ENCODE measurements at regions not wholly inside any gene's neighbourhood (a gene's known extent, or its start where the extent isn't known, plus 50 kb on each side); places are given as distances from the start of the nearest gene placed in this dataset.

GRCh38 chr1:195941314-195941713 is 666.9 kb downstream of the KCNT2 start:
- Histone ChIP-seq H3K9ac (ENCODE audit: low read depth, low read length, poor library complexity, severe bottlenecking) (no peak overlapping the region), H3K4me2 (ENCODE audit: low read depth, low read length, poor library complexity, severe bottlenecking) (no peak overlapping the region), H4K20me1 (ENCODE audit: insufficient read depth, low read length, poor library complexity, severe bottlenecking) (no peaks in the 10 kb centered on the region), H3K4me3 (ENCODE audit: low read length, poor library complexity, severe bottlenecking) (no peak overlapping the region), H3K79me2 (ENCODE audit: insufficient read depth, low read length) (no peaks in the 10 kb centered on the region), H3K4me1 (ENCODE audit: insufficient read depth, low read length, poor library complexity, severe bottlenecking) (no peaks in the 10 kb centered on the region), H2AFZ (ENCODE audit: low read length) (no peak overlapping the region), H3K9me3 (ENCODE audit: insufficient read depth, low read depth, low read length) (no peaks in the 10 kb centered on the region), H3K27me3 (ENCODE audit: insufficient read depth, low read length, poor library complexity, severe bottlenecking) (no peaks in the 10 kb centered on the region), H3K36me3 (ENCODE audit: insufficient read depth, low read length) (no peaks in the 10 kb centered on the region), H3K9me2 (replicated peaks; ENCODE audit: low read depth, low read length) (no peaks in the 10 kb centered on the region), H3F3A (ENCODE audit: low read depth) (no peaks in the 10 kb centered on the region)
- TF ChIP-seq EZH2phosphoT487 (IDR thresholded peaks at IDR 0.05; ENCODE audit: borderline replicate concordance), result no peak
- TF ChIP-seq CTCF (conservative IDR thresholded peaks at IDR 0.05; ENCODE audit: low read length), result no peak

- Histone ChIP-seq H3K36me3 (ENCODE audit: insufficient read depth, low read length) (no peaks in the 10 kb centered on the region), H3K4me2 (ENCODE audit: low read depth, low read length, poor library complexity, severe bottlenecking) (no peak overlapping the region), H3K4me3 (ENCODE audit: low read length, poor library complexity, severe bottlenecking) (no peak overlapping the region), H3K9me2 (replicated peaks; ENCODE audit: low read depth, low read length) (no peaks in the 10 kb centered on the region), H4K20me1 (ENCODE audit: insufficient read depth, low read length, poor library complexity, severe bottlenecking) (no peaks in the 10 kb centered on the region), H3K4me1 (ENCODE audit: insufficient read depth, low read length, poor library complexity, severe bottlenecking) (no peaks in the 10 kb centered on the region), H3K9ac (ENCODE audit: low read depth, low read length, poor library complexity, severe bottlenecking) (no peak overlapping the region), H2AFZ (ENCODE audit: low read length) (no peak overlapping the region), H3K79me2 (ENCODE audit: insufficient read depth, low read length) (no peaks in the 10 kb centered on the region), H3F3A (ENCODE audit: low read depth) (no peaks in the 10 kb centered on the region), H3K27me3 (ENCODE audit: insufficient read depth, low read length, poor library complexity, severe bottlenecking) (no peaks in the 10 kb centered on the region), H3K9me3 (ENCODE audit: insufficient read depth, low read depth, low read length) (no peaks in the 10 kb centered on the region)
- no peak for TF ChIP-seq EZH2phosphoT487 (IDR thresholded peaks at IDR 0.05; ENCODE audit: borderline replicate concordance)
- TF ChIP-seq CTCF (conservative IDR thresholded peaks at IDR 0.05; ENCODE audit: low read length), result no peak
These were observed 668.4 kb downstream of the KCNT2 start for GRCh38 chr1:195939844-195940243.

- Histone ChIP-seq H3K36me3 (ENCODE audit: insufficient read depth, low read length) (no peaks in the 10 kb centered on the region), H3K27me3 (ENCODE audit: insufficient read depth, low read length, poor library complexity, severe bottlenecking) (no peaks in the 10 kb centered on the region), H3K9ac (ENCODE audit: low read depth, low read length, poor library complexity, severe bottlenecking) (no peak overlapping the region), H3K4me3 (ENCODE audit: low read length, poor library complexity, severe bottlenecking) (no peak overlapping the region), H3K4me2 (ENCODE audit: low read depth, low read length, poor library complexity, severe bottlenecking) (no peak overlapping the region), H4K20me1 (ENCODE audit: insufficient read depth, low read length, poor library complexity, severe bottlenecking) (no peaks in the 10 kb centered on the region), H3K79me2 (ENCODE audit: insufficient read depth, low read length) (no peaks in the 10 kb centered on the region), H3K9me3 (ENCODE audit: insufficient read depth, low read depth, low read length) (no peaks in the 10 kb centered on the region), H3F3A (ENCODE audit: low read depth) (no peaks in the 10 kb centered on the region), H3K9me2 (replicated peaks; ENCODE audit: low read depth, low read length) (no peaks in the 10 kb centered on the region), H3K4me1 (ENCODE audit: insufficient read depth, low read length, poor library complexity, severe bottlenecking) (no peaks in the 10 kb centered on the region), H2AFZ (ENCODE audit: low read length) (no peak overlapping the region)
- TF ChIP-seq CTCF (conservative IDR thresholded peaks at IDR 0.05; ENCODE audit: low read length), result no peak
- TF ChIP-seq EZH2phosphoT487 (IDR thresholded peaks at IDR 0.05; ENCODE audit: borderline replicate concordance), result no peak
These were observed 673.3 kb downstream of the KCNT2 start for GRCh38 chr1:195934817-195935553.

All from Loucy (cell line).